ENCODE measurements at regions not wholly inside any gene's neighbourhood (a gene's known extent, or its start where the extent isn't known, plus 50 kb on each side); places are given as distances from the start of the nearest gene placed in this dataset.

GRCh38 chr10:118246332-118247295 is 95.5 kb downstream of the FAM204A start:
- DNase-seq, result no peak

GRCh38 chr10:118243907-118244306 is 98.2 kb downstream of the FAM204A start:
- DNase-seq, result no peak

GRCh38 chr10:118241229-118242137 is 100.6 kb downstream of the FAM204A start:
- peak; percentile 54 for DNase-seq

GRCh38 chr10:118239236-118239630 is 102.9 kb downstream of the FAM204A start:
- DNase-seq, result no peak

- no peak for DNase-seq
These were observed 103.4 kb downstream of the FAM204A start for GRCh38 chr10:118238573-118239235.

- no peak for DNase-seq
These were observed 104.2 kb downstream of the FAM204A start for GRCh38 chr10:118237930-118238329.

GRCh38 chr10:118234683-118235082 is 107.4 kb downstream of the FAM204A start:
- DNase-seq, result no peak

GRCh38 chr10:118220346-118220850 is 121.7 kb downstream of the FAM204A start:
- DNase-seq, result no peak

GRCh38 chr10:118218562-118218961 is 123.6 kb downstream of the FAM204A start:
- DNase-seq, result no peak

- no peak for DNase-seq
These were observed 125.5 kb downstream of the FAM204A start for GRCh38 chr10:118216571-118217170.

- no peak for DNase-seq
These were observed 126.1 kb downstream of the FAM204A start for GRCh38 chr10:118216020-118216419.

GRCh38 chr10:118214776-118215175 is 127.3 kb downstream of the FAM204A start:
- no peak for DNase-seq

- no peak for DNase-seq
These were observed 128.7 kb downstream of the FAM204A start for GRCh38 chr10:118213436-118213835.

GRCh38 chr10:118210276-118210675 is 131.8 kb downstream of the FAM204A start:
- no peak for DNase-seq

- no peak for DNase-seq
These were observed 132.9 kb downstream of the FAM204A start for GRCh38 chr10:118209215-118209614.

GRCh38 chr10:118207470-118208007 is 134.6 kb downstream of the FAM204A start:
- DNase-seq, result no peak

- DNase-seq, result no peak
These were observed 137.7 kb downstream of the FAM204A start for GRCh38 chr10:118204292-118204943.

- DNase-seq, result no peak
These were observed 138.7 kb downstream of the FAM204A start for GRCh38 chr10:118203461-118203860.

- no peak for DNase-seq
These were observed 146.4 kb downstream of the FAM204A start for GRCh38 chr10:118195729-118196128.

GRCh38 chr10:118193642-118194041 is 146.9 kb upstream of the RAB11FIP2 start:
- no peak for DNase-seq

- DNase-seq, result no peak
These were observed 134.3 kb upstream of the RAB11FIP2 start for GRCh38 chr10:118181021-118181420.

All from effector CD4-positive, alpha-beta T cell (primary cell).